Testis (tissue), 2 donors: ENCODE measurements at regions not wholly inside any gene's neighbourhood (a gene's known extent, or its start where the extent isn't known, plus 50 kb on each side); places are given as distances from the start of the nearest gene placed in this dataset.

ENCODE experiments used
- DNase-seq: peaks from one replicate; pipeline ENCODE4 v3.0.0-alpha.2; 2019
- H3K27ac ChIP-seq, 2 donors: fragments of 200-600 bp; sonication (generic); one replicate each; pipeline ENCODE4 v1.5.1; 2019
- H3K27me3 ChIP-seq: fragments of 200-600 bp; sonication (generic); one replicate; pipeline ENCODE4 v1.5.1; 2019
- H3K36me3 ChIP-seq: fragments of 200-600 bp; sonication (generic); one replicate; pipeline ENCODE4 v1.5.1; 2017; ENCODE audit warnings: low read depth; ENCODE audit errors: missing control alignments
- H3K4me1 ChIP-seq: fragments of 200-600 bp; sonication (generic); one replicate; pipeline ENCODE4 v1.5.1; 2019
- H3K4me3 ChIP-seq, 2 donors: fragments of 200-600 bp; sonication (generic); one replicate each; pipeline ENCODE4 v1.5.1; 2017 to 2019
- H3K9me3 ChIP-seq: fragments of 200-600 bp; sonication (generic); one replicate; pipeline ENCODE4 v1.5.1; 2017
- POLR2A ChIP-seq: fragments of 450-650 bp; IDR thresholded peaks from one replicate; pipeline ENCODE4 v1.6.1; 2017; ENCODE audit warnings: antibody characterized with exemption, mild to moderate bottlenecking, moderate library complexity
- WGBS, 2 donors: methylation state at CpG; one replicate each; pipeline ENCODE4 v1.1.5; 2018; 5-methylcytosine and 5-hydroxymethylcytosine counted together
- intact Hi-C: fragments of 100-400 bp; cut with DNase I; formaldehyde crosslinking; loops from one replicate; pipeline ENCODE4 v1.15.1; 2023; ENCODE audit warnings: low total_unique reads
- TF ChIP-seq, protein P1 (sequence below), 3 experiments: fragments of 450-650 bp in 2 of 3; fragments of 200-600 bp in 1 of 3; sonication (generic) in 1 of 3; IDR thresholded peaks; one replicate each; pipeline ENCODE4 v1.5.1; 2016 to 2019; ENCODE audit warnings: antibody characterized with exemption in 3 of 3, mild to moderate bottlenecking in 2 of 3, moderate library complexity in 1 of 3

- no peak overlapping the region for H3K27ac ChIP-seq
- H3K27me3 ChIP-seq, result no peaks in the 10 kb centered on the region
- H3K36me3 ChIP-seq, result no peaks in the 10 kb centered on the region
- no peak overlapping the region for H3K4me3 ChIP-seq
- TF ChIP-seq, protein P1, sequence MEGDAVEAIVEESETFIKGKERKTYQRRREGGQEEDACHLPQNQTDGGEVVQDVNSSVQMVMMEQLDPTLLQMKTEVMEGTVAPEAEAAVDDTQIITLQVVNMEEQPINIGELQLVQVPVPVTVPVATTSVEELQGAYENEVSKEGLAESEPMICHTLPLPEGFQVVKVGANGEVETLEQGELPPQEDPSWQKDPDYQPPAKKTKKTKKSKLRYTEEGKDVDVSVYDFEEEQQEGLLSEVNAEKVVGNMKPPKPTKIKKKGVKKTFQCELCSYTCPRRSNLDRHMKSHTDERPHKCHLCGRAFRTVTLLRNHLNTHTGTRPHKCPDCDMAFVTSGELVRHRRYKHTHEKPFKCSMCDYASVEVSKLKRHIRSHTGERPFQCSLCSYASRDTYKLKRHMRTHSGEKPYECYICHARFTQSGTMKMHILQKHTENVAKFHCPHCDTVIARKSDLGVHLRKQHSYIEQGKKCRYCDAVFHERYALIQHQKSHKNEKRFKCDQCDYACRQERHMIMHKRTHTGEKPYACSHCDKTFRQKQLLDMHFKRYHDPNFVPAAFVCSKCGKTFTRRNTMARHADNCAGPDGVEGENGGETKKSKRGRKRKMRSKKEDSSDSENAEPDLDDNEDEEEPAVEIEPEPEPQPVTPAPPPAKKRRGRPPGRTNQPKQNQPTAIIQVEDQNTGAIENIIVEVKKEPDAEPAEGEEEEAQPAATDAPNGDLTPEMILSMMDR (IDR thresholded peaks at IDR 0.05), result no peak
- no peak for TF ChIP-seq POLR2A
- DNase-seq, result no peak
- peaks cover 7% of the 10 kb centered on the region for H3K4me1 ChIP-seq
- WGBS, 2 donors, result 60 to 91% methylated on average over 1 to 2 of the region's 2 CpGs
- no peaks in the 10 kb centered on the region for H3K9me3 ChIP-seq
- intact Hi-C loops, result no loop called here
Observed at GRCh38 chr9:108553111-108553635, 302.6 kb downstream of the ACTL7B start.

DNA sequence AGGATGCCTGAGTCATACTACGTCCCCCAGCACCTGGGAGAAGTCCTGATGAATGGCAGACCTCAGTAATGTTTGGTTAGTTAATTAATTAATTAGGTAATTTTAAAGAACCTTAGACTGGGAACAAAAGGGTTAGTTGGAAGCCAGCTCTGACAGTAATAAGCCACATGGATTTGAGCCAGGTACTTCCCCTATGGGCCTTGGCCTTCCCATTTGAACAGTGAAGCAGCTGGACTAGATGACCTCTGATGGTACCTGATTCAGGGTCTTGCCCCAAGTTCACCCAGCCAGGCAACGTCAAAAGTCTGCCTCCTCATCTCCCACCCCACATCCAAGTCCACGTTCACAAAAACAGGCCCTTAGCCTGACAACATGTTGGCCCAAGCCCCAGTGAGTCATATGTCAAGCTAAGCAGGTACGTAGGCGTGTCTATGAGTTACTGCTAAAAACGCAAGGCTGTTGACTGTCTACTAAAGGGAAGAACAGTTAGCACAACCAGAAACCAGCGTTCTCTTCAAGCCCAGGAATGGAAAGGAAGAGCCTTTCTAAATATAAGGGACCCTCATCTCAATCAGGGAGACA, 303.2 kb downstream of the ACTL7B start:
- no peaks in the 10 kb centered on the region for H3K9me3 ChIP-seq
- no peak for DNase-seq
- 72 to 83% methylated on average over 6 to 7 of the region's 7 CpGs for WGBS, 2 donors
- H3K27ac ChIP-seq, result no peak overlapping the region
- no peak overlapping the region for H3K4me3 ChIP-seq
- TF ChIP-seq, protein P1 (IDR thresholded peaks at IDR 0.05), result no peak
- no peak for TF ChIP-seq POLR2A
- intact Hi-C loops, result no loop called here
- no peaks in the 10 kb centered on the region for H3K27me3 ChIP-seq
- peaks cover 7% of the 10 kb centered on the region for H3K4me1 ChIP-seq
- no peaks in the 10 kb centered on the region for H3K36me3 ChIP-seq

GRCh38 chr9:108551030-108551841, 304.6 kb downstream of the ACTL7B start:
- Histone ChIP-seq H3K36me3 (no peaks in the 10 kb centered on the region), H3K4me3 (no peak overlapping the region), H3K4me1 (peaks cover 12% of the 10 kb centered on the region), H3K27me3 (no peaks in the 10 kb centered on the region), H3K9me3 (no peaks in the 10 kb centered on the region), H3K27ac (no peak overlapping the region)
- WGBS, 2 donors, result 75 to 82% methylated on average over 12 of the region's 12 CpGs
- intact Hi-C loops, result no loop called here
- DNase-seq, result no peak
- TF ChIP-seq POLR2A, result no peak
- TF ChIP-seq, protein P1 (IDR thresholded peaks at IDR 0.05), result no peak

DNA sequence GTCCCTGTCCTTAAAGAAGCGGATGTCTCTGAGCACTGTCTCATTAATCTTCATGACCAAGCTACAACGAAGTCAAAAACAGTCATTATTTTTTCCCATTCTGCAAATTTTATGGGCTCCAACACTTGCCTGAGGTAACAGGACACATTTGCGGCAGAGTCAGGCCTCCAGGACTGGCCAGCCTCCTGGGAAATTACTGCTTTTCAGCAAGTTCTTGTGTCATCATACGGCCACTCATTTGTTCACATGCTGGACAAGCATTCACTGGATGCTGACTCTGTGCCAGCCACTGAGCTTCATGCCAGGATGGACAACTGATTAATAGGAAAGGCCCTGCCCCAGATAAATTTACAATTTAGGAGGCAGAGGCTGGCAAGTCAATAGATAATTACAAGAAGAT, 305.7 kb downstream of the ACTL7B start:
- Histone ChIP-seq H3K27ac (no peak overlapping the region), H3K36me3 (no peaks in the 10 kb centered on the region), H3K27me3 (no peaks in the 10 kb centered on the region), H3K4me1 (peaks cover 19% of the 10 kb centered on the region), H3K9me3 (no peaks in the 10 kb centered on the region), H3K4me3 (no peak overlapping the region)
- no peak for DNase-seq
- 77 to 81% methylated on average over 4 of the region's 4 CpGs for WGBS, 2 donors
- TF ChIP-seq, protein P1 (IDR thresholded peaks at IDR 0.05), result no peak
- no peak for TF ChIP-seq POLR2A
- intact Hi-C loops, result no loop called here
